Stimulated activated CD8-positive, alpha-beta memory T cell treated with anti-CD3 and anti-CD28 coated beads, Interleukin-4, amount 100 ng/mL, for 1 hour (primary cell): ENCODE measurements at regions not wholly inside any gene's neighbourhood (a gene's known extent, or its start where the extent isn't known, plus 50 kb on each side); places are given as distances from the start of the nearest gene placed in this dataset.

Experiments used
- DNase-seq, 2 donors: peaks; one replicate each; pipeline ENCODE4 v3.0.0-alpha.2; 2020; ENCODE audit warnings: low read depth in 2 of 2, low spot score in 1 of 2

GRCh38 chr17:36728030-36728991 lies 126.9 kb downstream of the MRM1 start:
- no peak for DNase-seq

DNA sequence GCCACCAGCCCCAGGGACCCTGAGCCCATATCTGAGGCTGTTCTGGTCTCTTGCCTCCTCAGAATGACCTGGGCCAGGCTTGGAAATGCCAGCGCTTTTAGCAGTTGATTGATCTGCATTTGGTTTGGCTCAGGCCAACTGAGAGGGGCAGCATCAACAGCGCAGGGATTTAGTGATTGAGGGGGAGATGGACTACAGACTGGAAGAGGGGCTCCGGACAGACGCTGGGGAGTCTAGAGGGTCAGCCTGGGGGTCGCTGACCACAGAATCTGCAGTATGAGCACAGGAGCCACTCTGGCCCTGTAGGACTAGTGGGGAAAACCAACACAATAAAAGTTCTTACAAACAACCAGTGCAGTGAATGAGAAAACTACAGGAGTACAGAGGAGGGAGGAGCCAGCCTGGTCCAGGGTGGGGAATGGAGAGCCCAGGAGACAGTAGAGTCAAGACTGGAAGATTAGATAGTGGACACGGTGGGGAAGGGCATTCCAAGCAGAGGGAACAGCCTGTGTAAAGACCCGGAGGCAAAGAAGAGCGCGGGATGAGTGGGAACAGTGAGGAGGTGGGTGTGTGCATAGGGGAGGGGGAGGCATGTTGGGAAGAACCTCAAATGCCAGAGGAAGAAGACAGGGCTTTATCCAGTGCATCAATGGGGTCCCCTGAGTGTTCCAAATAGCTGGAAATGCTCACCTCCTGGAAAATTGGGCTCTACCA lies 128.9 kb downstream of the MRM1 start:
- no peak for DNase-seq

GRCh38 chr17:36730857-36731490 lies 129.6 kb downstream of the MRM1 start:
- no peak for DNase-seq

DNA sequence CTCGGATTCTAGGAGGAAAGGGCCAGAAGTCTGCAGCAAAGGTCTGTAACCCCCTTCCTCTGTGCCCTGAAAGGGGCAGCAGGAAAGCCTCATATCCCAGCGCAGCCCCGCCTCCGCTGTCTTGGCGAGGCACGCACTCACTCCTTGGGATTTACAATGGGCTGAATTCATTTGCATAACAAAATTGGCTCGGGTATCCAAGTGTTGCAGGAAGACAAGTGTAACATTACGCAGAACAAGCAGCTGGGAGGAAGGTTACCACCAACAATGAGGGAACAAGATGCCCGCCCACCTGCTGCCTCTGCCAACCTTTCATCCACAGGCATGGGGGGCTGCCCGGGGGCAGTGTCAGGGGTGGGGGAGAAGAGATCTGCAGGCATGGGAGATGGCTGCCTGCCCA lies 130.4 kb downstream of the MRM1 start:
- no peak for DNase-seq

DNA sequence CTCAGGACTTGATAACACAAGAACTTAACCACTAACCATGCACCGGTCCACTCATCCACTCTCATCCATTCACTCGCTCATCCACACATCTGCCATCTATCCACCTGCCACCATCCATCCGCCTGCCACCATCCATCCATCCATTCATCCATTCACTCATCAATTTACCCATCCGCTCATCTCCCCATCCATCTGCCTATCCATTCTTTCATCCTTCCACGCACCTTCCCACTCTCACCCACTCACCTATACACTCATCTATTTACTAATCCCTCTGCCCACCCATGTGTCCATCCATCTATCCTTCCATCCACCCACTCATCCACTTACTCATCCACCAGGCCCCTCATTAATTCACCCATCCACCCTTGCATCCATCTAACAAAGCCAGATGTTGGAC lies 131.0 kb downstream of the MRM1 start:
- no peak for DNase-seq

DNA sequence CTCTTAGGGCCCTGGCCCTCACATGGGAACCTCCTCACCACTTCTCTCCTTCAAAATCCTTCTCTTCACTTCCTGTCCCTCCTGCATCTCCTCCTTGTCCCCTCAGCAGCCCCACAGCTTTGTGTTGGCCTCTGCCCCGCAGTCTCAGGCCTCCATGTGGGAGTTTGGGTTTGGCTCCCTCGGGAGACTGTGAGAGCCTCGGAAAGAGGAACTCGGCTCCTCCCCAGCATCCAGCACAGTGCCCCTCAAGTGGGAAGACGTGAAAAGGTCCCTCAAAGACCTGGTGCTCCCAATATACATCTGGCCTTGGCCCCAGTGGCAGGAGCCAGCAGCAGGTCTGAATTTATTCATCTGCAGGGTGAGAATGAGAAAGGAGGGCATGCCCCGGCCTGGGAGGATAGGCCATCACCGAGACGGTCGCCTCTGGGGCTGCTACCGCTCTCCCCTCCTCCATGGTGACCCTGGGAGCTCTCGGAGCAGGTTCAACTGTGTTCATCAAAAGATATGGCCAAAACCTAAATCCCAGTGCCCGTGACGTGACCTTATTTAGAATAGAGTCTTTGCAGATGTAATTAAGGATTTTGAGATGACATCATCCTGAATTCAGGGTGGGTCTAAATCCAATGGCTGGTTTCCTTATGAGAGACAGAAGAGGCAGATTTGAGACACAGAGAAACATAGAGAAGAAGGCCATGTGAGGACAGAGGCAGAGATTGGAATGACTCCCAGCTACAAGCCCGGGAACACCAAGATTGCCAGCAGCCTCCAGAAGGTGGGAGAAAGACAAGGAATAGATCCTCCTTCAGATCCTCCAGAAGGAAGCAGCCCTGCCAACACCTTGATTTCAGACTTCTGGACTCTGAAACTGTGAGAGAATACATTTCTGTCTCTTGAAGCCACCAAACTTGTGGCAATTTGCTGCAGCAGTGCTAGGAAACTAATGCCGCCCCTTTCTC lies 135.1 kb downstream of the MRM1 start:
- DNase-seq: no peak

GRCh38 chr17:36739208-36739607 lies 137.8 kb downstream of the MRM1 start:
- no peak for DNase-seq

DNA sequence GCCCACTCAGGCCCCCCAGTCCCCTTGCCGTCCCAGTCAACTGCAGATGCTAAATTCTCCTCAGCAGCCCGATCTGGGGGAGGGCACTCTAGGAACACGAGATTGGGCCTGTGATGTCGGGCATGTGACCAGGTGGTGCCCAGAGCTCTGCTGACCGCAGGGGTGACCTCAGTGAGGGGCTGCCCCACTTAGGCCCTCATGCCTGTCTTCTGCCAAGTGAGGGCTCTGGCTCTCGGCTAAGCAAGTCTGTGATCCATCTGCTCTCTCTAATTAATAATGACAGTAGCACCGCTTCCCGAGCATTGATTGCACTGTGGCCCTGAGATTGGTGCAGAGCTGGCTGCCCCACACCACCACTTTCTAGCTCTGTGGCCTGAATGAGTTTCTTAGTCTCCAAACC lies 138.8 kb downstream of the MRM1 start:
- no peak for DNase-seq

DNA sequence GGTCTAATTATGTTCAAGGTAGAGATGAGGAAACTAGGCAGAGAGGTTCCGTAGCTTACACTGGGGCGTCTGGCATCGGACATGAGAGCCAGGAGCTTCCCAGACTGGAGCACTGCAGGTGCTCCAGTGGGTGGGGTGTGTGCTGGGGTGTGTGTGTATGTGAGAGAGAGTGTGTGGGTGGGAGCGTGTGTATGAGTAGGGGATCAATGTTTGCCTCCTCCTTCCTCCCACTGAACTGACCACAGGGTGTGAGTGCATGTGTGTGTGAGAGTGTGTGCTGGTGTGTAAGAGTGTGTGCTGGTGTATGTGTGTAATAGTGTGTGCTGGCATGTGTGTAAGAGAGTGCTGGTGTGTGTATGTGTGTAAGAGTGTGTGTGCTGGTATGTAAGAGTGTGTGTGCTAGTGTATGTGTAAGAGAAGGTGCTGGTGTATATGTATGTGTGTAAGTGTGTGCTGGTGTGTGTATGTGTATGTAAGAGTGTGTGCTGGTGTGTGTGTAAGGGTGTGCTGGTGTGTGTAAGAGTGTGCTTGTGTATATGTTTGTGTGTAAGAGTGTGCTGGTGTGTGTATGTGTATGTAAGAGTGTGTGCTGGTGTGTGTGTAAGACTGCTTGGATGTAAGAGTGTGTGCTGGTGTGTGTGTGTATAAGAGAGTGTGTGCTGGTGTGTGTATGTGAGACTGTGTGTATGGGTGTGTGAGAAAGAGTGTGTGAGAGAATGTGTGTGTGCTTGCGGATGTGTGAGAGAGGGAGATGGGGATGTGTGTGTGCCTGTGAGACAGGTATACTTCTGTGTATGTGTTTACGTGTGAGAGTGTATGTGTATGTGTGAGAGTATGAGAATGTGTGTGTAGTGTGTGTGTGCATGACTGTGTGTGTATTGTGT lies 139.9 kb downstream of the MRM1 start:
- DNase-seq: no peak

DNA sequence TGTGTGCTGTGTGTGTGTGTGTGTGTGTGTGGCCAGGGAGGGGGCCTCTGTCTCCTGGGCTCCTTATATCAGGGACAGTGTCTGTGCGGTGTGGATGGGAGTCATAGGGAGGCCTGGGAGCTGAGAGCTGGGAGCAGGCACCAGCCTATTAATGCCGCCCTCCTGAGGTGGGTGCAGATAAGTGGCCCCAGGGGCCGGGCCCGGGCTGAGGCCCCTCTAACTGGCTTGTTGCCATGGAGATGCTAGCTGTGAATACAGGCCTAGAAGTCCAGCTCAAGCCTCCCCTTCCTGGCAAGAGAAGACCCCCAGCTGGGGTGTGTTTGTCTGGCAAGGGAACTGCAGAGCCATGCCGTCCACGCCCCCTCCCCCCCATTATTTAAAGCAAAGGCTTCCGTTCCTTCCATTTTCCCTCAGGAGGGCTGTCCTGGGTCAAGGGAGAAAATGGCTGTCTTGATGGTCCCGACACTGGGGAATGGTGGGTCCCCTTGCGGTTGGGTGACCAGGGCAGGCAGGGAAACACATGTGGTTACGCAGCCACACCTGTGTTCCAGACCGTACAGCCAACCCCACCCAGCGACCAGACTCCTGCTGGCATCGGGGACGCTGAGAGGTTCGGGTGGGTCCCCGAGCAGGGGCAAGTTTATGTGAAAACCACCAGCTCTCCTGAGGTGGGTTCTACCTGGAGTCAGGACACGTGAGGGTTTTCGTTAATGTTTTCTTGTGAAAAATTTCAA lies 141.1 kb downstream of the MRM1 start:
- DNase-seq: no peak

GRCh38 chr17:36743130-36743529 lies 141.7 kb downstream of the MRM1 start:
- no peak for DNase-seq

DNA sequence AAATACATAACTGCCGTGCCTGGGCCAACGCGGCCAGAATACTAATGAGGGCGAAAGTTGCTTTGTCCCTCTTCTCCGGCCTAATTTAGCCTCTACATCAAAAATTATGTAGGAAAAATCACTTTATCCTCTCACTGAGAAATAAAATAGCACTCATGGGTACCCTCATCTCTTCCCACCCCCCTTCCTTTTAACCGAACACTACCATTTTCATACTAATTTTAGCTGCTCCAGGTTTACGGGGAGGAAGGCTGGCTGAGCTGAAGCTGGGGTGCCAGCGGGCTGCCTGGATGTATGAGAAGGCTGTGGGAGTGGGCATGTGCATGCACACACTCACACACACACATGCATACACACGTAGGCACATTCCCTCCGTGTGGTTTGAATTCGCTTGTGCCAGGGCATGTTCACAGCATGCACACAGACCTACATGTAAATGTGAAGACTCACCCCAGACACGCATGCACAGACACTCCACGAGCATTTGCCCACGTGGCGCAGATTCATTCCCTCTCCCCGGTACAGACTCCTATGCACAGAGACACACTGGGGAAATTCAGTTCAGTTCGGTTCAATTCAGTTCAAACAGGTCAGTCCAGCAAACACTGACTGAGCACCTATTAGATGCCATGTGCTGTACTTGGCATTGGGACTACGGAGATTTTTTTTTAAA lies 145.1 kb downstream of the MRM1 start:
- DNase-seq: no peak

- DNase-seq: no peak
Measured at GRCh38 chr17:36747861-36748260, 146.5 kb downstream of the MRM1 start.

GRCh38 chr17:36748272-36748671 lies 146.9 kb downstream of the MRM1 start:
- DNase-seq: no peak

- no peak for DNase-seq
Measured at GRCh38 chr17:36749493-36749892, 148.1 kb downstream of the MRM1 start.

GRCh38 chr17:36750316-36750885 lies 149.0 kb downstream of the MRM1 start:
- DNase-seq: no peak

DNA sequence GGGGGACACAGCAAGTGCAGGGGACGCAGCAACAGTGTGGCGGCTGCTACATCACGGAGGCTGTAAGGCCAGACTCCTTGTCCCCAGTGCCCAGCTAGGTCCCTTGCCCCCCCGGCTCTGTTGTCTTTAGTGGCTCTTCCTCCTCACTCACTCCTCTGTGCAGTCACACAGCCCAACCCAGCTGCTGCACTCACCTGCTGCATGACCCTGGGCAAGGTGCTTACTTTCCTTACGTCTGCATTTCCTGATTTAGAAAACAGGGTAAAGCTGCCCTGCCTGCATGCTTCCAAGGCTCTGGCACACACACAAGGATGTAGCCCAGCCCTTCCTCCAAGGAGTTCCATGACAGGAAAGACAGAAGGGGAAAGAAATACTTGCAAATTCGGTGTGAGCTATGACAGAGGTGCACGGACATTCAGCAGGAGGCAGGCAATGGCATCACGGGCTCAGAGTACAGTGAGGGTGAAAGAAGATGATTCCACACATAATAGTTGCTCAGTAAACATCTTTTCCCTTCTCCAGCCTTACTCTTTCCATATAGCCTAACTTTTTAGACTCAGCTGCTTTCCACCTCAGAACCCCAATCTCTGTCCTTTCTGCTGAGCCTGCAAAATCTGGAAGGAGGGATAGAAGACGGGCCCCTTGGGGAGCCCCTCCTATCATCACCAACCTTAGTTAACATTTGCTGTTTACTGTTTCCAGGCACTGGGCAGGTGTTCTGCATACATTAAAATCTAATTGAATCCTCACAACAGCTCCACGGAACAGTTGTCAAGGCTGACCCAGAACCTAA lies 150.9 kb downstream of the MRM1 start:
- no peak for DNase-seq
